GM12878 (cell line): ENCODE measurements at regions not wholly inside any gene's neighbourhood (a gene's known extent, or its start where the extent isn't known, plus 50 kb on each side); places are given as distances from the start of the nearest gene placed in this dataset.

Source experiments
- CTCF ChIP-seq, 3 experiments: IDR thresholded peaks in 2 of 3; conservative IDR thresholded peaks in 1 of 3; 2 replicates each; pipeline ENCODE4 v1.5.1; 2011; ENCODE audit warnings: low read depth in 3 of 3, low read length in 3 of 3, mild to moderate bottlenecking in 3 of 3, control low read depth in 2 of 3, moderate library complexity in 2 of 3, inconsistent platforms in 1 of 3, mixed read lengths in 1 of 3; ENCODE audit not compliant: control insufficient read depth in 2 of 3, insufficient read depth in 1 of 3; ENCODE audit errors: extremely low read depth in 1 of 3
- CUX1 ChIP-seq: IDR thresholded peaks from 2 replicates; pipeline ENCODE4 v1.6.1; 2012; ENCODE audit warnings: improper control_type of control experiment, low read depth, low read length; ENCODE audit not compliant: insufficient replicate concordance
- FOS ChIP-seq: IDR thresholded peaks from 3 replicates; pipeline ENCODE4 v1.6.1; 2011; ENCODE audit warnings: borderline replicate concordance; ENCODE audit not compliant: insufficient read length; ENCODE audit errors: extremely low read depth
- FOXK2 ChIP-seq: fragments of 450-650 bp; IDR thresholded peaks from 2 replicates; pipeline ENCODE4 v1.6.1; 2017; ENCODE audit warnings: mild to moderate bottlenecking, moderate library complexity
- JUND ChIP-seq: IDR thresholded peaks from 2 replicates; pipeline ENCODE4 v1.6.1; 2012; ENCODE audit warnings: low read depth, mild to moderate bottlenecking, low read length, improper control_type of control experiment, moderate library complexity
- POLR2A ChIP-seq: IDR thresholded peaks from 2 replicates; pipeline ENCODE4 v1.6.1; 2011; ENCODE audit warnings: low read depth, mild to moderate bottlenecking, low read length
- POLR2AphosphoS2 ChIP-seq: IDR thresholded peaks from 2 replicates; pipeline ENCODE4 v1.6.1; 2011; ENCODE audit warnings: low read depth, mild to moderate bottlenecking, low read length, improper control_type of control experiment, moderate library complexity
- RBBP5 ChIP-seq: fragments of 200-600 bp; sonication (generic); conservative IDR thresholded peaks from 2 replicates; pipeline ENCODE4 v1.6.1; 2016
- TCF7 ChIP-seq: IDR thresholded peaks from 2 replicates; pipeline ENCODE4 v1.6.1; 2014; ENCODE audit warnings: antibody characterized with exemption, borderline replicate concordance
- USF2 ChIP-seq: IDR thresholded peaks from 2 replicates; pipeline ENCODE4 v1.6.1; 2011; ENCODE audit warnings: low read depth, low read length, improper control_type of control experiment, borderline replicate concordance
- ZNF687 ChIP-seq: fragments of 450-650 bp; IDR thresholded peaks from 2 replicates; pipeline ENCODE4 v1.6.1; 2017; ENCODE audit warnings: mild to moderate bottlenecking, moderate library complexity

GRCh38 chr10:83835945-83836745 lies 303.2 kb upstream of the GHITM start:
- TF ChIP-seq CTCF (IDR thresholded peaks at IDR 0.05 in 2 of 3, conservative IDR thresholded peaks at IDR 0.05 in 1 of 3; ENCODE audit: control insufficient read depth in 2 of 3, extremely low read depth in 1 of 3, insufficient read depth in 1 of 3, low read depth in 3 of 3, low read length in 3 of 3) = no peak
- TF ChIP-seq FOS = no peak
- TF ChIP-seq USF2 = no peak
- TF ChIP-seq JUND = no peak
- TF ChIP-seq FOXK2 = no peak
- no peak for TF ChIP-seq POLR2A
- TF ChIP-seq RBBP5 = no peak
- no peak for TF ChIP-seq POLR2AphosphoS2
- no peak for TF ChIP-seq ZNF687
- no peak for TF ChIP-seq TCF7
- no peak for TF ChIP-seq CUX1
